ENCODE measurements at regions not wholly inside any gene's neighbourhood (a gene's known extent, or its start where the extent isn't known, plus 50 kb on each side); places are given as distances from the start of the nearest gene placed in this dataset.

GRCh38 chr13:71054358-71054757, 812.6 kb downstream of the DACH1 start:
- TF ChIP-seq CTCF (IDR thresholded peaks at IDR 0.05) (no peak), POLR2A (IDR thresholded peaks at IDR 0.05; ENCODE audit: low read depth) (no peak)

All from esophagus muscularis mucosa (tissue), 3 donors.